GM10248 (cell line): ENCODE measurements at regions not wholly inside any gene's neighbourhood (a gene's known extent, or its start where the extent isn't known, plus 50 kb on each side); places are given as distances from the start of the nearest gene placed in this dataset.

Source experiments
- CTCF ChIA-PET: fragments of 300-600 bp; sonication (Branson Sonifier 250); formaldehyde crosslinking; extraction: SDS; loops from one replicate; lab custom pipeline; 2021; ENCODE audit warnings: antibody characterized with exemption; lab: Yijun Ruan, JAX
- POLR2A ChIA-PET: fragments of 350-650 bp; sonication (Branson Sonifier 250); formaldehyde crosslinking; extraction: SDS; loops from one replicate; lab custom pipeline; 2020; ENCODE audit warnings: antibody characterized with exemption; lab: Yijun Ruan, JAX
- DNase-seq: peaks from one replicate; pipeline ENCODE4 v3.0.0; 2012; ENCODE audit errors: extremely low spot score
- TF ChIP-seq, protein P1 (sequence below): IDR thresholded peaks from 2 replicates; pipeline ENCODE4 v1.5.1; 2012; ENCODE audit warnings: mild to moderate bottlenecking, low read depth; ENCODE audit errors: extremely low read depth, missing control alignments, control extremely low read depth

DNA sequence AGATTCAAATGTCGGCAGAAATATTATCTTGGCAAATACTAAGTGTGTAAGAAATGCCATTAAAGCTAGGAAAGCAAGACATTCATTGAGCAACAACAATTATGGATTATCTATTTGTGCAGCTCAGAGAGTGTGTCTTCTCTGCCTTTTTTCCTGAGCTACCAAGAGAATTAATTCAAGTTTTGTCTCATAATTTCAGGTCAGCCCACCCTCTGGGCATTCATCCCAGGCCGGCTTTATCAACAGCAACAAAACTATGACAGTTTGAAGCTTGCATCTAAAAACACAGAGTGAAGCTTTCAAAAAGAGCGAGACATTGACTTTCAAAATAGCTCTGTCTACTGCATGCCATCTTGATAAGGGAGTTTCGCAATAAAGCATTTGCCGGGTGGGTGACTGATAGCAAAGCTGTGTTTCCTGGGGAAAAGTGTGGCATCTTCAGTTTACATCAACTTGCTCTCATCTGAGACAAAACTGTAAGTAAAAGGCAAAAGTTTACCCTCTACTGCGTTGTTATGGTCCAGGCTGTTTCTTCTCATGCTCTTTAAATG lies 182.4 kb downstream of the IRX1 start:
- POLR2A ChIA-PET, result no interaction called here
- DNase-seq, result no peak
- TF ChIP-seq, protein P1, sequence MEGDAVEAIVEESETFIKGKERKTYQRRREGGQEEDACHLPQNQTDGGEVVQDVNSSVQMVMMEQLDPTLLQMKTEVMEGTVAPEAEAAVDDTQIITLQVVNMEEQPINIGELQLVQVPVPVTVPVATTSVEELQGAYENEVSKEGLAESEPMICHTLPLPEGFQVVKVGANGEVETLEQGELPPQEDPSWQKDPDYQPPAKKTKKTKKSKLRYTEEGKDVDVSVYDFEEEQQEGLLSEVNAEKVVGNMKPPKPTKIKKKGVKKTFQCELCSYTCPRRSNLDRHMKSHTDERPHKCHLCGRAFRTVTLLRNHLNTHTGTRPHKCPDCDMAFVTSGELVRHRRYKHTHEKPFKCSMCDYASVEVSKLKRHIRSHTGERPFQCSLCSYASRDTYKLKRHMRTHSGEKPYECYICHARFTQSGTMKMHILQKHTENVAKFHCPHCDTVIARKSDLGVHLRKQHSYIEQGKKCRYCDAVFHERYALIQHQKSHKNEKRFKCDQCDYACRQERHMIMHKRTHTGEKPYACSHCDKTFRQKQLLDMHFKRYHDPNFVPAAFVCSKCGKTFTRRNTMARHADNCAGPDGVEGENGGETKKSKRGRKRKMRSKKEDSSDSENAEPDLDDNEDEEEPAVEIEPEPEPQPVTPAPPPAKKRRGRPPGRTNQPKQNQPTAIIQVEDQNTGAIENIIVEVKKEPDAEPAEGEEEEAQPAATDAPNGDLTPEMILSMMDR, result no peak
- CTCF ChIA-PET, result interaction anchor here (1.2 to 1.5 kb wide), 4 partner anchors 10 to 24 kb away, joined by 3 read pairs; no protein-coding TSS in a partner anchor

DNA sequence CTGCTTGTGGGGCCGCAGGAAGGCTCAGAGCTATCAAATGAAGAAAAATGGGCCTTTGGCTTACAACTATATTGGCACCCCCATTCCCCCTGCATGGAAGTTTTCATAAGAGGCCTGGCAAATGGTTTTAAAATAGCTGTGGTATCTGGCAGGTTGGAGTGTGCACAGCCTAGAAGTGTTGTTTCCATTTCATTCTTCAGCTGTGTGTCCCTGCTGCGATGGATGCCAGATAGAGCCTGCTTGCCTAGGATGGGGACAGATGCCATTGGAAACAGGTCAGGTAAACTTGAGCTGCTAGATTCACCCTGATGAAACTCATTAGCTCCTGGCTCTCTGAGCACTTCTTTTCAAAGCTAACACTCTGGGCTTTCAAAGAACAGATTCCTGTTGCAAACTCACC lies 183.3 kb downstream of the IRX1 start:
- ChIA-PET POLR2A (no interaction called here), CTCF (interaction anchor here (1.2 to 1.5 kb wide), 3 partner anchors 10 to 20 kb away, joined by 3 read pairs; no protein-coding TSS in a partner anchor)
- DNase-seq, result no peak
- TF ChIP-seq, protein P1, result no peak

DNA sequence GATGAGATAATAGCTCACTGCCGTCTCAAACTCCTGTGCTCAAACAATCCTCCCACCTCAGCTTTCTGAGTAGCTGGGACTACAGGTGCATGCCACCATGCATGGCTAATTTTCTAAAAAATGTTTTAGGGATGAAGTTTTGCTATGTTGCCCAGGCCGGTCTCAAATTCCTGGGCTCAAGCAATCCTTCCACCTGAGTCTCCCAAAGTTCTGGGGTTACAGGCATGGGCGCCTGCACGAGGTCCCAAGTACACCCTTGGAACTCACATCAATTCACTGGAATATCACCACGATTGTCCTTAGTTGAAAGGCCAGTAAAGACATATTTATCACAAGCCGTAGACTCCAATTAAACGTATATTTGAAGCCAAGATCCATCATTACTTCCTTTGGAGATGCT lies 184.6 kb downstream of the IRX1 start:
- ChIA-PET CTCF (no interaction called here), POLR2A (no interaction called here)
- DNase-seq, result no peak
- TF ChIP-seq, protein P1, result no peak

DNA sequence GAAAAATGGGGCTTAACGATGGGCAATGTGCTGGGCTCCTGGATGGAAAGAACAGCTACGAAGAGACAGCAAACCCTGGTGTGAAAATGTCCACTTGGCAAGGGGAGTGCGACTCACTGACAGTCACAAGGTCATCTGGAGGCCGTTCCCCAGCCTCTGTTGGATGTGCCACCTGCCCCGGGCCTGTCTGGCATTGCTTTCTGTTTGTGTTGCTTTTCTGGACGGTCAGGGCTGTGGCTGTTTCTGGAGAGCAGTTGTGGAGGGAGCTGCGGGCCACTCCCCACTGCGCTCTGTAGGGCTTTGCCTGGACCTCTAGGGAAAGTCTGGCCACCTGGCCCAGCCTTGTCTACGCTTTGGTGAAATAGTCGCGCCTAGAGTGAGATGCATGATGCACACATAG lies 185.3 kb downstream of the IRX1 start:
- TF ChIP-seq, protein P1, result no peak
- CTCF ChIA-PET, result no interaction called here
- POLR2A ChIA-PET, result no interaction called here
- no peak for DNase-seq

DNA sequence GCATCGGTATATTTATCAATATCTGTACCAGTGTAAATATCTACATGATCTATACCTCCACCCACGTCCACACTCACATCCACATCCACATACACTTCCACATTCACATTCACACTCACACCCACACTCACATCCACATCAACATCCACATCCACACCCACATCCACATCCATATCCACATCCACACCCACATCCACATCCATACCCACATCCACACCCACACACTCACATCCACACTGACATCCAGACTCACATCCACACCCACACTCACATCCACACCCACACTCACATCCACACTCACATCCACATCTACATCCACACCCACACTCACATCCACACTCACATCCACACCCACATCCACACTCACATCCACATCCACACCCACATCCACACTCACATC lies 189.2 kb downstream of the IRX1 start:
- POLR2A ChIA-PET, result no interaction called here
- CTCF ChIA-PET, result no interaction called here
- TF ChIP-seq, protein P1, result no peak
- no peak for DNase-seq

DNA sequence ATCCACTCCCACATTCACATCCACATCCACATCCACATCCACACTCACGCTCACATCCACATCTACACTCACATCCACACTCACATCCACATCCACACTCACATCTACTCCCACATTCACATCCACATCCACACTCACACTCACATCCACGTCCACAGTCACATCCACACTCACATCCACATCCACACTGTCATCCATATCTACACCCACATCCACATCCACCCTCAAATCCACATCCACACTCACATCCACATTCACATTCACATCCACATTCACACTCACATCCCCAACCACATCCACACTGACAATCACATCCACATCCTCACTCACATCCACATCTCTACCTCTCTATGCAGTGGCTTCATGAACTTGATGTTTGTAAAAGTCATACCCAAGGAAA lies 190.5 kb downstream of the IRX1 start:
- TF ChIP-seq, protein P1, result no peak
- POLR2A ChIA-PET, result no interaction called here
- no peak for DNase-seq
- CTCF ChIA-PET, result no interaction called here
